Activated CD4-positive, alpha-beta T cell treated with anti-CD3 and anti-CD28 coated beads, Interleukin-2, amount 50 U/mL, for 48 hours (primary cell): ENCODE measurements at regions not wholly inside any gene's neighbourhood (a gene's known extent, or its start where the extent isn't known, plus 50 kb on each side); places are given as distances from the start of the nearest gene placed in this dataset.
"Not testable (repeated sequence)": the region's sequence is repeated elsewhere in the genome, so short reads cannot be mapped to it uniquely, and the experiment has no call there.

ENCODE experiments used
- DNase-seq, 2 experiments: peaks; one replicate each; pipeline ENCODE4 v3.0.0-alpha.2; 2020

DNA sequence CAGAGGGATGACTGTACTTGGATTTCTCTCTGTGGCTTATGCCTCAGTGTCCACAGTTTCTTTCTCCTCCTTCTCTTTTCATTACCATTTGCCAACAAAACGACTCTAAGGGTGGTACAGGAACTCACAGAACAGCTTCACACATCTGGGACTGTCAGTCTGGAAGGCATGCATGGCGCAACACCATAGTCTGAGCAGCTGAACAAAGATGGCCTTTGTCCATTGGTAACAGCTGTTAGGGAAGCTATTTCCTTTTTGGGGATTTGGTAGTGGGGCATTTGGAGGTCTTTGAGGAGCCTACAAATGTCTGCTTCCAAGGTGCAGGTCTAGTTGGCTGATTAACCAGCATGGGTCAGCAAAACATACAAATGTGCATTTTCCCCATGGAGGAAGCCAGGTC lies 81.4 kb upstream of the PCDH8 start:
- no peak for DNase-seq

DNA sequence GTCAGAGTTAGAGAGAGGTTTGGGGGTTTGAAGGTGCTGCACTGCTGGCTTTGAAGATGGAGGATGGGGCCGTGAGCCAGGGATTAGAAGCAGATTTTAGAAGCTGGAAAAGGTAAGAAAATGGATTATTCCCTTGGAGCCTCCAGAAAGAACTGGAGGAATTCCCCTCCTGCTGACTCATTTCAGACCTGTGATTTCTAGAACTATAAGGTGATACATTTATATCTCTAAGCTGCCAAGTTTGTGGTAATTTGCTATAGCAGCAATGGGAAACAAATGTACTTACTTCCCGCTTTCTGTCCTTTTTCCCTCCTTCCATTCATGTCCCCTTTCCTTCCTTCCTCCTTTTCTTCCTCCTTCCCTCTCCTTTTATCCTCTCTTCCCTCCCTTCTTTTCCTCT lies 78.5 kb upstream of the PCDH8 start:
- DNase-seq = no peak

DNA sequence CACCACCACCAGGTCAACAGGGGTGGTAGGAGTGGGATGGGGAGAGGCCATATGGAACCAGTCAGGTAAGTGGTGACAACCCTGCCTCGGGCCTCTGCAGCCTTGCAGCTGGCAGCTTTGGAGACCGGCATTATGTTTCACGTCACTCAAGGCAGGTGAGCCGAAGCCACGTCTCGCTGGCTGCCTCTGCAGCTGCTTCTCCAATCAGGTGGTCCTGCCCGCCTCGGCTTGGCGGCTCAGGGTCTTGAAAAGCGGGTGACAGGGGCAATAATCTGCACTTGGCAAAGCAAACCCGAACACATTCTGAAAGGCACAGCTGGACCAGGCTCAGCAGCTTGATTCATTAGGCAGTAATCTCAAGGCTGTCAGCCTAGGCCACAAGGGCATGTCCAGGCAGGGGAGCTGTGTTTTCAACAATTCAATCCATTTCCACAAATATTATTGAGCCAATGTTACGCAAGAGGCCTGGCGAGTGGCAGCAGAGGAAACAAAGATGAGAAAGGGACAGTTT lies 77.4 kb upstream of the PCDH8 start:
- DNase-seq = no peak

DNA sequence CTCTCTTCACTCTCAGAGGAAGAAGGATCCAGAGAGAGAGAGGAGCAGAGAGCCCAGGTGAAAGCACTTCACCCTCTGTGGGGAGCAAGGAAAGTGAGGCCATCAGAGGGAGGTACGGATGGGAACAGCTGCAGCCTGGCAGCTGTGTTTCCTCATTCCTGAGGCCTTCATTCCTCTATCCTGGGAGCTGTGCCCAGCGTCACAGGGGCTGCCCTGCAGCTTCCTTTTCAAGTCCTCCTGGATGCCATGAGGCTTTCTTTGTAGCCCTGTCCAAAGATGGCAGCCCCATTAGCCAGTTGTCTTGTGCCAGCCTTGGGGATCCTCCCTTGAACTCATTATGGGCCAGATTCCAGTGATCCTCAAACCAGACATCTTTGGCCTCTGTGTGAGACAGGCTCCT lies 76.8 kb upstream of the PCDH8 start:
- DNase-seq = no peak

DNA sequence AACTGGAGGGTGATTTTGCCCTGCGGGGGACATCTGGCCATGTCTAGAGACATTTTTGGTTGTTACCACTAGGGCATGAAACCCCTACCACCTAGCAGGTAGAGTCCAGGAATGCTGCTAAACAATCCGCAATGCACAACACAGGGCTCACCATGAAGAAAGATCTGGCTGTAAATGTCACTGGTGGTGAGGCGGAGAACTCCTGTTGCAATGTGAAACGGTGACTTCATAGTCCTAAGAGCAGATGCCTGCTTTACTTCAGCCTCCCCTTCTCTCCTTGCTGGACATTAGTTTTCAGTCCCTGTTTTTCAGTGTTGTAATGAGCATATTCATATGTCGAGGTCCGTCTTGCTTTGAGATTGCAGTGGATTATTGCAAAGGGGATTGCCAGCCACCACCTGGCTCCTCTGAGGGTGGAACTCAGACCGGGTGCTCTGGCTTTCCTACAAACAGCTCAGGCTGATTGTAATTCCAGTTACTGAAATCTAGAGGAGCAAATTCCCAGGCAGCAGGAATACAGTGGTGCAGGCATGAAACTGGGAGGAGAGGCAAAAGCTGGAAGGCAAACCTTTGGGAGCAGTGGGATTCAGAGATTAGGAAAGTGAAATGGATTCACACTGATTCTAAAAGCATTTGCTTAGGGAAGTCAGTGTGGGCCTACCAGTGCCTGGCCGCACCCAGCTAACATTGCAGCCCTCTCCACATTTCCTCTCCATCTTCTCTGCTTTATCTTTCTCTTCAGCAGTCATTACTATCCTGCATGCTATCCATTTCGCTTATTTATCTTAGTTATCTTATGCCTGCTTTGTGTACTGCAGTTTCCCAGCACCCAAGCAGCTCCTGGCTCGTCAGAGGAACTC lies 76.1 kb upstream of the PCDH8 start:
- no peak for DNase-seq

DNA sequence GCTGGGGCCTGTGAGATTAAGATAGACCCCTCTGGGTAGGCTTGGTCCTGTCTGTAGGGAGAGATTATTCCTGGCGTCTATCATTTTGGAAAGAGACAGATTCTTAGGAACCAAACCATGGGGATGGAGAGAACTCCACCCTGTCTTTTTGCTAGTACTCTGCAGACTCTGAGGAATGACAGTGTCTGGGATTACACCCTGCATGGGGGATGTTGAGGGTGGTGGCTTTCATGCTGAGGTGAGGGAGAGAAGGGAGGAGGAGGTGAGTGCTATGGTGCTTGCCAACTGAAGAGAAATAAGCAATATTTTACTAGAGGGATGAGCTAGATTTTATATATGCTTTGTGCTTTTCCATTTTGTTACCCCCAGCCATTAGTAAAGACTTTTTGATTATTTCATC lies 74.5 kb upstream of the PCDH8 start:
- no peak for DNase-seq

DNA sequence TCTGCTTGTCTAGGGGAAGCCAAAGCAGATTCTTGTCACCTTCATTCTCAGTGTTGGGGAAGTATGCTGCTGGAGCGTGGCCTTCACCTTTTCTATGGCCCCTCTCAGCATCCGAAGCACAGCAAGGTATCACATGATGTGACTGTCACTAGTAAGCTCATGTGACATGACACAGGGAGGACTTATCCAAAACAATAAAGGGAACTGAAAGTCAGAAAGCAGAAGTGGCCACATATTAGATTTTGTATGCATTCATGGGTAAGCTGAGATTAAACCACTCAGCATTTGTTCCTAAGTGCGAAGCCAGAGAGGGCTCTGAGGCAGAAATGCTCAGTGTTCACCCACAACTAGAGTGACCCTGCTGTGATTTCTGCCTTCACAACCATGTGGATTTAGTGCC lies 72.8 kb upstream of the PCDH8 start:
- no peak for DNase-seq

DNA sequence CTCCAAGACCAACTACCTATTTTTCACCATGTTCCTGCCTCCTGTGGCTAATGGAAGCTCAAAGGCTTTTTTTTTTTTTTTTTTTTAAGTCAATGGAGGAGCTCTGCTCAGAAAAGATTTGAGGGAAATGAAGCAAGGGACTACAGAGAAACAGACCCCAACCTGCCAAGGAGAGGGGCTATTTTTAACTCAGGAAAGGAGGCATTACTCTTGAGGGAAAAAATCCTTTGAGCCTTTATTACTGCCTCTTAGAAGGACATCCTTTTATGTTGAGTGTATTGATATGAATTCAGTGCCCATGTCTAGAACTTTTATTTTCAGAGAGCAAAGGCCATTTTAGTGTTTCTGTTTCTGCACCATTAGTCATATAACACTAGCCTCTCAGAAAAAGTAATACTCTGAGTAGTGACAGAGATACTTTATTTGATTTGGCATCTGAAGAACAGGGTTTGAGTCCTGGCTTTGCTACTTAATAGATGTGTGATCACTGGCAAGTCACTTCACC lies 68.1 kb upstream of the PCDH8 start:
- no peak for DNase-seq

DNA sequence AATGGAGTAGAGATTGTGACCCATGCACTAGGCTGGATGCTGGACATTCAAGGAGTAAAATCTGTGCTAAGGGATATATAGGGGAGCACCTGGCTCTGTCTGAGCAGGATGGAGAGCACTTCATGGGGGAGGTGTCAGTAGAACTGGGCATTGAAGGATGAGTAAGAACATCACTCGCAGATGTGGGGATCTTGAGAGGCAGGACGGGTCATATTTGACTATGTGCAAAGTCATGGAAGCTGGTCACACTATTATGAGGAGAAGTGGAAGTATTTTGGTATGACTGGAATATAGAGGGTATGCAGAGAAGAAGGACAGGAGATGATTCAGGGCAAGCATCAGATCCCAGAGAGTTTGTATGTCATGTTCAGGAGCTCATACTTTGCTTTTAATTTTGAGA lies 62.9 kb upstream of the PCDH8 start:
- no peak for DNase-seq

DNA sequence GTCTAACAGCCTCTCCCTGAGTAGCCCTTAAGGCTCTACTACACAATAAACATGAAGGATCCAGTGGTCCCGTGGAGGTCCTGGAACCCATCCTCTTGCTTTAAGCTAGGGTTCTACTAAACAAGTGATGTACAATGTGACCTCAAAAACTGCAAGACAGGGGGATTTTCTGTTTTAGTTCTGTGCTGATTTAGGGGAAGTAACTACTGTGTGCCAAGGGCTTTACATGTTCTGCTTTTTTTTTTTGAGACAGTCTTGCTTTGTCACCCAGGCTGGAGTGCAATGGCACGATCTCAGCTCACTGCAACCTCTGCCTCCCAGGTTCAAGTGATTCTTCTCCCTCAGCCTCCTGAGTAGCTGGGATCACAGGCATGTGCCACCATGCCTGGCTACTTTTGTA lies 61.9 kb upstream of the PCDH8 start:
- not testable (repeated sequence) for DNase-seq

DNA sequence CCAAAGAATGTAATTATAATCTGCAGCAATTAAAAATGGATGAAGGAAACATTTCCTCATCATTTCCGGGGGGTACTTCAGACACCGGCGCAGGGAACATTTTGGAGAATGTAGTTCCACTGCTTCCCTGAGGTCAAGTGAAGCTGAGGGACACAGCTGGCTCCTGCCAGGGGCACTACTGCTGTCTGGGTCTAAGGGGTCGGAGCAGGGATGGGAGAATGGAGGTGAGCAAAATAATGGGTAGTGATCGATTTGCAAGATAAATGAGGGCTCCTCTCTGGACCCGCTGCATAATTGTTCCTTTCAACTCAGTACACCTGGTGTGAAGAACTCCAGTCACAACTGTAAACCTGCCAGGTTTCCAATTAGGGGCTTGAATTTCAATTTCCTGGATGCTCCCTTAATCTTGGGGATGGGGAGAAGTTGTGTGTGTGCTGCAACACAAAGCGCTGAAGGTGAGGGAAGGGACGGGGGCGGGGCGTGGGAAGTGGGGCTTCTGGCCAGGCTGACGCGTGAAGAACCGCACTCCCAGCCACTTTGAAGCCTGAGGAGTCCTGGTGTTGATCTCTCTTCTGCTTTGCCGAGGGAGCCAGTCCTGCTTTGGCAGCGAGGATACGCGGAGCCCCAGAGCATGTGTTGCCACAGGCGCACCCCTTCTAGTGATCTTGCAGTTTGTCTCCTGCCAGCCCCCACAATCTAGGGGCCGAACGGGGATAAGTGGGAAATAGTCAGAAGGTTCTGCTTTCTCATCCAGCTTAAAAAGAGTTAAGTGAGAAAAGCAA lies 57.9 kb upstream of the PCDH8 start:
- DNase-seq = no peak

DNA sequence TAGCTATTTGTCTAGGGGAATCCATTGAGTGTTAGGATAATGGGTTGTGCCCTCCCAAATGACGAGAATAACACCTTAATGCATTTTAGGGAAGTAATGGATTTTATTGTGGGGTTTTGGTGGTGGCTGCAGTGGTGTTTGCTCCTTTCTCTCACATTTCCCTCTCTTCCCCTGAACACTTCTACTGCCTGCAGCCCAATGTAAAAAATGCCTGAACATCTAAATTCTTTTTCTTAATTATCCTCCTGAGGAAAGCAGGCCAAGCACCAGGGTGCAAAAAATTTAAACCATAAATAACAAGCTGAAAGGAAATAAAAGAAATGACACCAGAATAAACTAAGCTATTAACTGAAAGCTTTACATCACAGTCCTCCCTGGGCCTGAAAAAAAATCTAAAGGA lies 57.3 kb upstream of the PCDH8 start:
- DNase-seq = no peak

DNA sequence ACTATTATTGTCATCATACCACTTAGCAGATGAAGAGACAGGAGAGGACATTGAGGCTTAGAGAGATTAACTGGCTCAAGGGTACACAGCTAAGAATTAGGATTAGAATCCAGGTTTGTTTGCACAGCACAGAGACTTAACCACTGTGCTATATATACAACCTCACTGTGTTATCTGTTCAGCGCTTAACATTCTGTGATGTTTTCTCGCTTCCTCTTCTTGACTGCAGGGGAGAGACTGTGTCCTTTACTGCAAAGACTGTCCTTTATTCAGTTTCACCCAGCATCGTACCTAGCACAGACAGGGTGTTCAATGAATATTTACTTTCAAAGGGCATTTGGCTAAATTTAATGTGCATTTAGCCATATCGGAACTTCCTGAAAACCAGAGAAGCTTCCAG lies 54.9 kb upstream of the PCDH8 start:
- DNase-seq = no peak

DNA sequence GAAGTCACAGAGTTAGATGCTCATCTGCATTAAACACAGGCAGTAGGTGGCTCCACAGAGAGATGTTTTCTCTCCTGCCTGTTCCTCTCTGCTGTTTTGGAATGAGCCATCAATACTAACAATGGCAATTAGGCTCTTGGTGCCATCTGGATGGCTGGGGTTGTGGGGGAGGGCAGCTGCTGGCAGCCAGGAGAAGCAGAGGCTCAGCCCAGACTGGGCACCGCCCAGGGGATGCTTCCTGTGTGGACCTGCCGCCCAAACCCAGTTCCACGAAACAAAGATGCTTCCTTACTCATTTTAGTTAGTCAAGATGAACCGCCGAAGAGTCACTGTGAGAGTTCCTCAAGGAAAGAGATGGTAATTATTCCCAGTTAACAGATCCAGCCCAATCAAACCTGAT lies 50.8 kb upstream of the PCDH8 start:
- DNase-seq = no peak
